DOHH2 (cell line): ENCODE measurements at regions not wholly inside any gene's neighbourhood (a gene's known extent, or its start where the extent isn't known, plus 50 kb on each side); places are given as distances from the start of the nearest gene placed in this dataset.

ENCODE experiments used
- CTCF ChIP-seq: fragments of 200-600 bp; sonication (generic); IDR thresholded peaks from one replicate; pipeline ENCODE4 v1.5.1; 2014; ENCODE audit warnings: antibody characterized with exemption, mild to moderate bottlenecking, low read depth, low read length; ENCODE audit not compliant: poor library complexity, severe bottlenecking
- EZH2phosphoT487 ChIP-seq: fragments of 200-600 bp; sonication (generic); IDR thresholded peaks from 2 replicates; pipeline ENCODE4 v1.6.1; 2017; ENCODE audit warnings: borderline replicate concordance, mild to moderate bottlenecking, antibody characterized with exemption, low read length, moderate library complexity, mixed read lengths

DNA sequence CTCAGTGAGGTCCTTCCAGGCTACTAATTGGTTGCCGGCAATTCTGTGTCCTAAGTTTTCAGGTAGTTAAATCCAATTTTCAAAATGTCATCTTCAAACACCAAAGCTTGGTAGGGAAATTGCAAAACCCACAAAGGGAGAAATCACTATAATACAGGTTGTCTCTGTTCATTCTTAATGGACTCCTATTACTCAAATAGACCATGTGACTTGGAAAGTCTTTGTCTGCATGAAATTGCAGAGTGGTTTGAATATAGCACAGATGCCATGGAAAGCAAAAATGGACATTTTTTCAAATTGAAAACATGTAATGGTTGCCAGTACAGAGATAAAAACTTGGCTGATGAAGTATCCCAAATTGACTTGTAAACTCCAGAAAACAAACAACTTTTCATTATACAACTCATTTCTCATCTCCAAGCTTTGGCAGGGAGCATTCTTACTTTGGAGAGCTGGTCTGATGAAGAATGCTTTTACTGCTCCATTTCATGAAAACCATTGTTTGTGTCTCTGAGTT is 169.5 kb upstream of the PKN2 start:
- TF ChIP-seq CTCF (no peak), EZH2phosphoT487 (no peak)
